Activated naive CD4-positive, alpha-beta T cell treated with anti-CD3 and anti-CD28 coated beads, Interleukin-2, amount 10 ng/mL, durations not matched to agents 7 days and 5 days (primary cell): ENCODE measurements at regions not wholly inside any gene's neighbourhood (a gene's known extent, or its start where the extent isn't known, plus 50 kb on each side); places are given as distances from the start of the nearest gene placed in this dataset.
"Not testable (repeated sequence)": the region's sequence is repeated elsewhere in the genome, so short reads cannot be mapped to it uniquely, and the experiment has no call there.

ENCODE experiments used
- CTCF ChIA-PET: fragments of 350-600 bp; sonication (Branson Sonifier 250); formaldehyde crosslinking; loops from one replicate; lab custom pipeline; 2021; ENCODE audit warnings: antibody characterized with exemption; lab: Charles Lee
- DNase-seq: peaks from one replicate; pipeline ENCODE4 v3.0.0-alpha.2; 2020
- H3K27ac Mint-ChIP-seq: one replicate; pipeline ENCODE4 v1.8.0; 2021; ENCODE audit warnings: mild to moderate bottlenecking, moderate library complexity, mixed read lengths
- H3K27me3 Mint-ChIP-seq: one replicate; pipeline ENCODE4 v1.8.0; 2021; ENCODE audit warnings: mild to moderate bottlenecking, mixed read lengths
- H3K36me3 Mint-ChIP-seq: one replicate; pipeline ENCODE4 v1.8.0; 2021; ENCODE audit warnings: mixed read lengths
- H3K4me1 Mint-ChIP-seq: one replicate; pipeline ENCODE4 v1.8.0; 2021; ENCODE audit warnings: mixed read lengths
- H3K4me3 Mint-ChIP-seq: one replicate; pipeline ENCODE4 v1.8.0; 2021; ENCODE audit warnings: mild to moderate bottlenecking, moderate library complexity, mixed read lengths
- H3K9me3 Mint-ChIP-seq: one replicate; pipeline ENCODE4 v1.8.0; 2021; ENCODE audit warnings: mixed read lengths

DNA sequence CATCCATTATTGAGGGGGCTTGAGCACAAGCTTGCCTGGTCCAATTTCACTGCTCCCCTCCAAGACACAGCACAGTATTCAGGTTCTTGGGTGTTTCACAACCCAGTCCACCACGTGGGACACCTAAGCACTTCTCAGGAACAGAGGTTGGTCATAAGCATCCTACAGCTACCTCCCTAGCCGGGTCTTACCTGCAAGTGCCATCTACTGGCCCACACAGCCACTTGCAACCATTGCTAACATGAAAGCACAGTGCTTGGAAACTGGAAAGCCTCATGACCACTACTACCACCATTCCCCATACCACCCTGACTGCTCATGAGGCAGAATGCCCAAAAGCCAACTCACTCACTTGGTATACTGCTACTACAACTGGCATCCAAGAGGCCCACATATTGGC is 105.7 kb upstream of the RPRM start:
- Mint-ChIP-seq H3K9me3 (peaks cover 11% of the 10 kb centered on the region), H3K27ac (no peak overlapping the region), H3K4me3 (no peak overlapping the region), H3K4me1 (no peaks in the 10 kb centered on the region), H3K27me3 (no peaks in the 10 kb centered on the region), H3K36me3 (no peaks in the 10 kb centered on the region)
- DNase-seq: no peak
- CTCF ChIA-PET: no interaction called here

- Mint-ChIP-seq H3K4me1 (no peaks in the 10 kb centered on the region), H3K36me3 (no peaks in the 10 kb centered on the region), H3K9me3 (peaks cover 17% of the 10 kb centered on the region), H3K27ac (no peak overlapping the region), H3K27me3 (no peaks in the 10 kb centered on the region), H3K4me3 (no peak overlapping the region)
- no peak for DNase-seq
- CTCF ChIA-PET: no interaction called here
These were observed 109.8 kb upstream of the RPRM start for GRCh38 chr2:153588408-153588807.

GRCh38 chr2:153589586-153589985 is 111.0 kb upstream of the RPRM start:
- no peak for DNase-seq

DNA sequence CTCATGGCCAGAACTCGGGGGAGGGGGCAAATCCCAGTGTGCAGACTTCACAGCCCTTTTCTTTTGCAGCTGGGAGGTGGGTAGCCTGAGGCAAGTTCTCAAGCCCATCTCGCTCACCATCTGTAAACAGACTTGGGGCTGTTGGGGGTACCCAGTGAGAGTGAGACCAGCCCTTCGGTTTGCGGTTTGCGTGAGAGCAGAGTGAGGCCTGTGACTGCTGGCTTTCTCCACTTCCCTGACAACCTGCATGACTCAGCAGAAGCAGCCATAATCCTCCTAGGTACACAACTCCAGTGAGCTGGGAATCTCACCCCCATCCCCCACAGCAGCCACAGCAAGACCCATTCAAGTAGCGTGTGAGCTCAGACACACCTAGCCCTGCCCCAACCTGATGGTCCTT is 114.5 kb upstream of the RPRM start:
- H3K27ac Mint-ChIP-seq, H3K36me3 Mint-ChIP-seq, CTCF ChIA-PET, H3K9me3 Mint-ChIP-seq, H3K4me3 Mint-ChIP-seq, DNase-seq, H3K4me1 Mint-ChIP-seq, H3K27me3 Mint-ChIP-seq: not testable (repeated sequence)

More at GRCh38 chr2:153589586-153589985, 111.0 kb upstream of the RPRM start:
- Mint-ChIP-seq H3K4me1 (no peaks in the 10 kb centered on the region), H3K27me3 (no peaks in the 10 kb centered on the region), H3K27ac (no peak overlapping the region), H3K9me3 (peaks cover 17% of the 10 kb centered on the region), H3K4me3 (no peak overlapping the region), H3K36me3 (no peaks in the 10 kb centered on the region)
- CTCF ChIA-PET: no interaction called here

DNA sequence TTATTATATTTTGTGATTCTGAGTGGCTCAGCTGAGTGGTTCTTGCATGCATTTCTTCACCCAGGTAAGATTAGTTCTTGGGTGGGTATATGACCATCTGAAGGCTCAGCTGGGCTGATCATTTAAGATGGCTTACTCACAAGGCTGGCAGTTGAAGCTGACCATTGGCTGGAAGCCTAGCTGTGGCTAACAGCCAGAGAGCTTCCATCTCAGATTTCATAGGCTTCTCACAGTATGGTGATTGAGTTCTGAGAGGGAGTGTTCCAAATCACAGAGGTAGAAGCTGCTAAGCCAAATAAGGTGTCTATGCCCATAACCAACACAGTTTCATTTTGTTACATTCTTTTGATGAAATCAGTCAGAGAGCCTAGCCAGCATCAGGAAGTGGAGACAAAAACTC is 117.4 kb upstream of the RPRM start:
- H3K4me1 Mint-ChIP-seq: no peaks in the 10 kb centered on the region
- H3K4me3 Mint-ChIP-seq: no peak overlapping the region

DNA sequence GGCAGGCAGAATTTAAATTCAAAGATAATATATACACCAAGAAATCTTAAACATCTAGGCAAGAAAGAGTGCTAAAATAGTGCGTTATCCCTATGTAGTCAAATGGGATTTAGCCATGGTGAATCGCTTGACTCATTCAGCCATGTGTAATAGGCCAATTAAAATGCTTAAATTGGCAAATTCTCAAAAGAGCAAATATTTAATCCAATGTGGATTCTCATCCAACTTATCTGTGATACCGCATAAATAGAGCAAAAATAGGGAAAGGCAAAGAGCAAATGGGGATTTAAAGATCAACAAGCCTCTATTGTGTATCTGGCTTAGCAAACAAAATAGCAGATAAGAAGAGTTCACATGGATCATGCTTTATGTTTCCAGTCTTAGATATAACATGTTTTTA is 123.2 kb upstream of the RPRM start:
- H3K36me3 Mint-ChIP-seq: no peaks in the 10 kb centered on the region
- DNase-seq: no peak
- H3K4me3 Mint-ChIP-seq: no peak overlapping the region
- H3K27me3 Mint-ChIP-seq: no peaks in the 10 kb centered on the region
- peaks cover 2% of the 10 kb centered on the region for H3K9me3 Mint-ChIP-seq
- CTCF ChIA-PET: no interaction called here
- H3K4me1 Mint-ChIP-seq: no peaks in the 10 kb centered on the region
- no peak overlapping the region for H3K27ac Mint-ChIP-seq

More for the DNA sequence above, 117.4 kb upstream of the RPRM start:
- no peak for DNase-seq
- H3K36me3 Mint-ChIP-seq: no peaks in the 10 kb centered on the region
- peaks cover 2% of the 10 kb centered on the region for H3K9me3 Mint-ChIP-seq
- H3K27me3 Mint-ChIP-seq: no peaks in the 10 kb centered on the region
- CTCF ChIA-PET: no interaction called here
- no peak overlapping the region for H3K27ac Mint-ChIP-seq

DNA sequence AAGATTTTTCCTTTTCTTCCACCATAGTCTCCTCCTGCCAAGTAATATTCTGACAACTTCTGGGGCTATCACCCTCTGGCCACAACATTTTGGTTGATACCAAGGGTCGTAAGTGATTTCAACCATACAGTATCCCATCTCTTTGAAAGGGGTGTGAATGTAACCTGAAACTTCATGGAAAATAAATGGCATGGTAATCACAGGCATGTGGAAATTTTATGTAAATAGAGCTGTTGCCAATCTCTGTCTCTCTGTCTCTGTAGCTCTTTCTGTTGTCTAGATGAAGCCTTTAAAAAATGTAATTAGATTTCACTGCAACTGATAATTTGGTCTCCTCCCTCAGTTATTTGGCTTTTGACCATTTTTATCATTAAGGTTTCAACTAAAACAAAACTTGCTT is 125.6 kb upstream of the RPRM start:
- no peak overlapping the region for H3K27ac Mint-ChIP-seq
- no peak overlapping the region for H3K4me3 Mint-ChIP-seq
- DNase-seq: no peak
- CTCF ChIA-PET: no interaction called here
- no peaks in the 10 kb centered on the region for H3K36me3 Mint-ChIP-seq
- H3K4me1 Mint-ChIP-seq: no peaks in the 10 kb centered on the region
- no peaks in the 10 kb centered on the region for H3K27me3 Mint-ChIP-seq
- peaks cover 2% of the 10 kb centered on the region for H3K9me3 Mint-ChIP-seq

- Mint-ChIP-seq H3K27ac (no peak overlapping the region), H3K36me3 (no peaks in the 10 kb centered on the region), H3K9me3 (peaks cover 2% of the 10 kb centered on the region), H3K4me1 (no peaks in the 10 kb centered on the region), H3K4me3 (no peak overlapping the region), H3K27me3 (no peaks in the 10 kb centered on the region)
- DNase-seq: no peak
- CTCF ChIA-PET: no interaction called here
These were observed 128.1 kb upstream of the RPRM start for GRCh38 chr2:153606623-153607022.

DNA sequence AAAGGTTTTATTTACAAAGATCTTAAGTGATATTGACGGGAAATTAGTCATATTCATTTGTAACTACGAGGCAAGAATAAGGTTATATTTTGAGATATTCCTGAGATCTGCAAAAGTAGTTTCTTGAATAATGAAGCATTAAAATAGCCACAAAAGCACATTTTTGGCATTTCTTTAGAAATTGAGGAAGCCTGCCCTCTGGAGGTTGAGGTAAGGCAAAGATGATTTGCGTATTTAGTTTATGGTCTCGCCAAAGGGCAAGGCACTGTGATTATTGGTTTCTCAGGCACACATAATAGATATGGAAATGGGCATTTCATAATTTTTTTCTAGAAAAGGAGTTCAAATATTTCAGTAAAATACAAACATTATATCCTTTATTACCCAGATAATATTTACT is 143.7 kb upstream of the RPRM start:
- H3K9me3 Mint-ChIP-seq: peaks cover 11% of the 10 kb centered on the region
- H3K4me3 Mint-ChIP-seq: no peak overlapping the region
- no peaks in the 10 kb centered on the region for H3K27me3 Mint-ChIP-seq
- H3K27ac Mint-ChIP-seq: no peak overlapping the region
- H3K4me1 Mint-ChIP-seq: no peaks in the 10 kb centered on the region
- CTCF ChIA-PET: no interaction called here
- H3K36me3 Mint-ChIP-seq: no peaks in the 10 kb centered on the region
- DNase-seq: no peak

DNA sequence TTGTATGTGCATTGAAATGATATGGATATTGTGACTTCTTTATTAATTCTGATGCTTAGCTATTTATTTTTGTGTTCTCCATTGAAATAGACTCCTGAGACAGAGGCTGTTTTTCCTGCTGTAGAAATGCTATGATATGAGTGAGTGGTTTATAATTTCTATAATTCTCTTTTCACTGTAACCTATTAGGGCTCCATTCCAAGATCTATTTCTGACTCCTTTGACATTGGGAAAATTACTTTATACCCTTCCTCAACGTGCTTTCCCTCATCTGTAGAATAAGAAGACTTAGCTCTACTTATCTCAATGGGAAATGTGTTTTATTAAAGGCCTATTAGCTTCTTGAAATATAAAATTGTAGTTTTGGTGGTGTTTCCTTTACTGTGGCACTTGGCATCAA is 144.5 kb upstream of the RPRM start:
- CTCF ChIA-PET: no interaction called here
- H3K27me3 Mint-ChIP-seq: no peaks in the 10 kb centered on the region
- H3K27ac Mint-ChIP-seq: no peak overlapping the region
- no peaks in the 10 kb centered on the region for H3K36me3 Mint-ChIP-seq
- H3K9me3 Mint-ChIP-seq: peaks cover 7% of the 10 kb centered on the region
- no peaks in the 10 kb centered on the region for H3K4me1 Mint-ChIP-seq
- no peak overlapping the region for H3K4me3 Mint-ChIP-seq
- DNase-seq: no peak

GRCh38 chr2:153626676-153627075 is 148.1 kb upstream of the RPRM start:
- no peaks in the 10 kb centered on the region for H3K36me3 Mint-ChIP-seq
- no peak overlapping the region for H3K27ac Mint-ChIP-seq
- no peak for DNase-seq
- H3K4me1 Mint-ChIP-seq: no peaks in the 10 kb centered on the region
- no peak overlapping the region for H3K4me3 Mint-ChIP-seq
- no peaks in the 10 kb centered on the region for H3K27me3 Mint-ChIP-seq
- H3K9me3 Mint-ChIP-seq: peaks cover 7% of the 10 kb centered on the region
- CTCF ChIA-PET: no interaction called here

GRCh38 chr2:153635494-153635893 is 156.9 kb upstream of the RPRM start:
- Mint-ChIP-seq H3K36me3 (no peaks in the 10 kb centered on the region), H3K4me1 (no peaks in the 10 kb centered on the region), H3K27me3 (no peaks in the 10 kb centered on the region), H3K27ac (no peak overlapping the region), H3K4me3 (no peak overlapping the region), H3K9me3 (peaks cover 8% of the 10 kb centered on the region)
- DNase-seq: no peak
- CTCF ChIA-PET: no interaction called here

- Mint-ChIP-seq H3K4me3 (no peak overlapping the region), H3K4me1 (no peaks in the 10 kb centered on the region), H3K36me3 (no peaks in the 10 kb centered on the region), H3K27me3 (no peaks in the 10 kb centered on the region), H3K27ac (no peak overlapping the region), H3K9me3 (peaks cover 4% of the 10 kb centered on the region)
- no peak for DNase-seq
- CTCF ChIA-PET: no interaction called here
These were observed 162.5 kb upstream of the RPRM start for GRCh38 chr2:153641046-153641445.

- H3K4me3 Mint-ChIP-seq: no peak overlapping the region
- peaks cover 3% of the 10 kb centered on the region for H3K9me3 Mint-ChIP-seq
- H3K27me3 Mint-ChIP-seq: no peaks in the 10 kb centered on the region
- no peaks in the 10 kb centered on the region for H3K4me1 Mint-ChIP-seq
- no peak for DNase-seq
- CTCF ChIA-PET: no interaction called here
- no peak overlapping the region for H3K27ac Mint-ChIP-seq
- H3K36me3 Mint-ChIP-seq: no peaks in the 10 kb centered on the region
These were observed 166.4 kb upstream of the RPRM start for GRCh38 chr2:153644955-153645354.

GRCh38 chr2:153645599-153645998 is 167.0 kb upstream of the RPRM start:
- H3K4me1 Mint-ChIP-seq: no peaks in the 10 kb centered on the region
- no peaks in the 10 kb centered on the region for H3K27me3 Mint-ChIP-seq
- H3K27ac Mint-ChIP-seq: no peak overlapping the region
- CTCF ChIA-PET: no interaction called here
- DNase-seq: no peak
- H3K36me3 Mint-ChIP-seq: no peaks in the 10 kb centered on the region
- no peak overlapping the region for H3K4me3 Mint-ChIP-seq
- peaks cover 3% of the 10 kb centered on the region for H3K9me3 Mint-ChIP-seq

DNA sequence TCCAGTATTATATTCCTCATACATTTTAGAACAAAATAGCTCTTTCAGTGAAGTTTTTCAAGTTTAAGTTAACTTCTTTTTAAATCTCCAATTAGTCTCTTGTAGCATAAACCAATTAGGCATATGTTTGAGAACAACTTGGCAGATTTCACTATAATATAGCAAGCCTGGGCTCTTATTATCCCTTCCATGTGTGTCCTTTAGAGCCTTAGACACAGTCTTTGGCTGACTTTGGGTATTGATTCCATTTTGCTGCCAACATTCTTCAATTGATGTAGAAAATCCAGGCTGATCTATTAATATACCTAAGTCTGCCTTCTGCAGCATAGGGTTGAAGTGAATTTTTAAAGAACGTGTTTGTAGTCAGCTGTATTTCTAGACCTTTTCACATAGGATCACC is 179.1 kb upstream of the RPRM start:
- Mint-ChIP-seq H3K27me3 (no peaks in the 10 kb centered on the region), H3K4me1 (no peaks in the 10 kb centered on the region), H3K27ac (no peak overlapping the region), H3K4me3 (no peak overlapping the region), H3K9me3 (peaks cover 3% of the 10 kb centered on the region), H3K36me3 (no peaks in the 10 kb centered on the region)
- no peak for DNase-seq
- CTCF ChIA-PET: no interaction called here
